Gastroesophageal sphincter (tissue), 4 donors: ENCODE measurements at regions not wholly inside any gene's neighbourhood (a gene's known extent, or its start where the extent isn't known, plus 50 kb on each side); places are given as distances from the start of the nearest gene placed in this dataset.

Experiments used
- ATAC-seq: fragments of 150-250 bp; one replicate; pipeline ENCODE4 v1.9.1; 2016; ENCODE audit warnings: mild to moderate bottlenecking, moderate library complexity
- H3K27ac ChIP-seq, 4 donors: fragments of 200-600 bp; sonication (generic) in 3 of 4; 1 replicate in 3 of 4; 2 replicates in 1 of 4; pipeline ENCODE4 v1.5.1; 2016 to 2019
- H3K27me3 ChIP-seq: fragments of 200-600 bp; sonication (generic); one replicate; pipeline ENCODE4 v1.5.1; 2019
- H3K36me3 ChIP-seq, 2 donors: fragments of 200-600 bp; sonication (generic); one replicate each; pipeline ENCODE4 v1.5.1; 2019; ENCODE audit warnings: control low read depth in 1 of 2
- H3K4me1 ChIP-seq, 3 donors: fragments of 200-600 bp; sonication (generic); 1 replicate in 2 of 3; 2 replicates in 1 of 3; pipeline ENCODE4 v1.5.1; 2016 to 2019; ENCODE audit warnings: control low read depth in 2 of 3
- H3K4me3 ChIP-seq, 2 donors: fragments of 200-600 bp; sonication (generic); one replicate each; pipeline ENCODE4 v1.5.1; 2019; ENCODE audit warnings: mild to moderate bottlenecking in 1 of 2, moderate library complexity in 1 of 2
- H3K9me3 ChIP-seq, 3 donors: fragments of 200-600 bp; sonication (generic); one replicate each; pipeline ENCODE4 v1.5.1; 2017 to 2019; ENCODE audit warnings: control low read depth in 2 of 3
- EP300 ChIP-seq: sonication (generic); formaldehyde crosslinking; IDR thresholded peaks from one replicate; pipeline ENCODE4 v1.6.1; 2017; ENCODE audit warnings: antibody characterized with exemption, mild to moderate bottlenecking
- POLR2A ChIP-seq, 2 donors: fragments of 450-650 bp; IDR thresholded peaks; one replicate each; pipeline ENCODE4 v1.6.1; 2017; ENCODE audit warnings: antibody characterized with exemption in 2 of 2, mild to moderate bottlenecking in 2 of 2, moderate library complexity in 1 of 2
- POLR2AphosphoS5 ChIP-seq: sonication (generic); formaldehyde crosslinking; IDR thresholded peaks from one replicate; pipeline ENCODE4 v1.6.1; 2017; ENCODE audit warnings: antibody characterized with exemption
- WGBS, 2 donors: methylation state at CpG; one replicate each; pipeline ENCODE4 v1.1.5; 2018; ENCODE audit warnings: low coverage in 1 of 2; 5-methylcytosine and 5-hydroxymethylcytosine counted together
- TF ChIP-seq, protein P1 (sequence below), 4 experiments: fragments of 200-600 bp in 2 of 4; fragments of 450-650 bp in 2 of 4; sonication (generic) in 1 of 4; IDR thresholded peaks; one replicate each; pipeline ENCODE4 v1.5.1; 2017 to 2019; ENCODE audit warnings: antibody characterized with exemption in 4 of 4, mild to moderate bottlenecking in 2 of 4, moderate library complexity in 2 of 4

DNA sequence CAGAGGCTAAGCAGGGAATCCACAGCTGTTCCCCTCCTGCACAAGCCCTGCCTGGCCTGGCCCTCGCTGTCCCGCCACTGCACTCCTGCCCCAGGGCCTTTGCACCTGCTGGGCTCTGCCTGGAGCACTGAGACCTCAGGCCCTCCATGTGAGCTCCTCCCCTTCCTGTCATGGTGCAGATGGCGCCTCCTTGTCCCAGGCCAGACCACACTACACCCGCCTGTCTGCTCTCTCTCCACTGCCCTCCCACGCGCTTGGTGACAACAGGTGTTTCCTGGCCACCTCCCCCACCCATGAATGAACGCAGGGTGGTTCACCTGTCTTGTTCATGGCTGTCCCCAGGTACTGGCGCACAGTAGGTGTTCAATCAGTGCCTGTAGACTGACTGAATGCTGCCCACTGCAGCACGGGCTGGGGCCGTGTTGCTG lies 82.9 kb downstream of the NCOR2 start:
- Histone ChIP-seq H3K4me1 (peaks cover 0 to 72% (median 33%) of the 10 kb centered on the region in 3 donors), H3K9me3 (no peaks in the 10 kb centered on the region), H3K36me3 (peaks cover 0 to 63% of the 10 kb centered on the region in 2 donors), H3K27me3 (no peaks in the 10 kb centered on the region), H3K27ac (no peak overlapping the region), H3K4me3 (no peak overlapping the region)
- 78 to 92% methylated on average over 5 to 8 of the region's 10 CpGs for WGBS, 2 donors
- TF ChIP-seq EP300 = no peak
- no peak for TF ChIP-seq POLR2AphosphoS5
- TF ChIP-seq, protein P1, sequence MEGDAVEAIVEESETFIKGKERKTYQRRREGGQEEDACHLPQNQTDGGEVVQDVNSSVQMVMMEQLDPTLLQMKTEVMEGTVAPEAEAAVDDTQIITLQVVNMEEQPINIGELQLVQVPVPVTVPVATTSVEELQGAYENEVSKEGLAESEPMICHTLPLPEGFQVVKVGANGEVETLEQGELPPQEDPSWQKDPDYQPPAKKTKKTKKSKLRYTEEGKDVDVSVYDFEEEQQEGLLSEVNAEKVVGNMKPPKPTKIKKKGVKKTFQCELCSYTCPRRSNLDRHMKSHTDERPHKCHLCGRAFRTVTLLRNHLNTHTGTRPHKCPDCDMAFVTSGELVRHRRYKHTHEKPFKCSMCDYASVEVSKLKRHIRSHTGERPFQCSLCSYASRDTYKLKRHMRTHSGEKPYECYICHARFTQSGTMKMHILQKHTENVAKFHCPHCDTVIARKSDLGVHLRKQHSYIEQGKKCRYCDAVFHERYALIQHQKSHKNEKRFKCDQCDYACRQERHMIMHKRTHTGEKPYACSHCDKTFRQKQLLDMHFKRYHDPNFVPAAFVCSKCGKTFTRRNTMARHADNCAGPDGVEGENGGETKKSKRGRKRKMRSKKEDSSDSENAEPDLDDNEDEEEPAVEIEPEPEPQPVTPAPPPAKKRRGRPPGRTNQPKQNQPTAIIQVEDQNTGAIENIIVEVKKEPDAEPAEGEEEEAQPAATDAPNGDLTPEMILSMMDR (IDR thresholded peaks at IDR 0.05) = no peak
- no peak for TF ChIP-seq POLR2A (IDR thresholded peaks at IDR 0.05)
- no peak for ATAC-seq

DNA sequence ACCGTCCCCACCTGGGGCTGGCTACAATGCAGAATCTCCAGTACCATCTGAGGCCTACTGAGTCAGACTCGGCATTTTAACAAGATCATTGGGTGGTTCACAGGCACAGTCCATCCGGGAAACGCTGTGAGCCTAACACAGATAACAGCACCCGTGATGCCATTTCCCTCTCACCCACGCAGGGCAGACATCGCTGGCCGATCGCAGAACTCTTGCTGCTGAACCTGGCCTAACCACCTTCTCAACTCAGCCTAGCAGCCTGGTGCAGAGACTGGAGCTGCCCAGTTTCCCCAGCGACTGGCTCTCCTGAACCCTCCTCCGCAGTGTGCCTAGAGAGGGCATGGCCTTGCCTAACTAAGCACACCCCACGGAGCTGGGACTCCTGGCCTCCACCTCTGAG lies 83.3 kb downstream of the NCOR2 start:
- no peaks in the 10 kb centered on the region for H3K9me3 ChIP-seq
- no peak for ATAC-seq
- H3K27ac ChIP-seq = no peak overlapping the region
- H3K27me3 ChIP-seq = no peaks in the 10 kb centered on the region
- peaks cover 0 to 72% (median 33%) of the 10 kb centered on the region in 3 donors for H3K4me1 ChIP-seq
- TF ChIP-seq EP300 (no peak), POLR2AphosphoS5 (no peak), POLR2A (IDR thresholded peaks at IDR 0.05) (no peak)
- TF ChIP-seq, protein P1 (IDR thresholded peaks at IDR 0.05) = no peak
- 0 to 77% methylated on average over 1 to 9 of the region's 12 CpGs for WGBS, 2 donors
- peaks cover 0 to 60% of the 10 kb centered on the region in 2 donors for H3K36me3 ChIP-seq
- no peak overlapping the region for H3K4me3 ChIP-seq

DNA sequence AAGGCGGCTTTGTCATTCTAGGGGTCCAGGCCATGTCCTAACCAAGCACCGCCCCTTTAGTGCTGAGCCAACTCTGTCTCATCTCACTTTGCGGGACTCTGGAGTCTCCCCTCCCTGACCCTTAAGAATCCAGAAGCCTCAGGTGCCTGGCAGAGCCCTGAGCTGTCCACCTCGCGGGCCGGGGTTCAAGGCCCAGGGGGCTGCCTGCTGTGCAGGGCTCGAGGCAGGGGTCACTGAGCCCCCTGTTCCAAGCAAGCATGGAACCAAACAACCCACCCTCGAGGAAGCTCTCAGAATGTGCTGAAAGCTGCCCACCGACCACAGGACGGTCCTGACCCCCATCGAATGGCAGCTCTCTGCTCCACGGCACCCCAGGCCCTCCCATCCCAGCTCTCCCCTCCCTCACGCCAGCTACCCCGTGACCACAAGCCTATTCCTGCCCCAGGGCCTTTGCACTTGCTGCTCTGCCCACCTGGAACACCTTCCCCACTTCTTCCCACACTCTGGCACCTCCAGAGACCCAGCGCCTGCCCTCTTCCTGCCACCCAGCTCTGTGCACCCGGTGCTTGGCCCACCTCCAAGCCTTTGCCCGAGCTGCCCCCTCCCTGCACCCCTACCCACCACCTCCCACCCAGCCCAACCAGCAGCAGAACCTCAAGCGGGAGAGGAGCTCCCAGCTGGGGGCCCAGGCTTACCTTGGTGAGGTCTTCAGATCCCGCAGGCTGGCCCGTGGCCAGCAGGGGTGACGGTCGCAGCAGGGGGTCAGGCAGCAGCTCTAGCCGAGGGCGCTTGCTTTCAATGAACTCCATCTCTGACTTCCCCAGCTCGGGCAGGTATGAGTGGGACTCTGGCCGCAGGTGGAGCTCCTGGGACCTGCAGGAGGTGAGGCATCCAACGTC lies 84.3 kb downstream of the NCOR2 start:
- Histone ChIP-seq H3K4me1 (peaks cover 0 to 72% (median 25%) of the 10 kb centered on the region in 3 donors), H3K4me3 (no peak overlapping the region), H3K36me3 (peaks cover 0 to 60% of the 10 kb centered on the region in 2 donors), H3K27me3 (no peaks in the 10 kb centered on the region), H3K27ac (peak overlapping the region in 1 of 4 donors; percentile 67), H3K9me3 (no peaks in the 10 kb centered on the region)
- 91% methylated on average over 9 of the region's 27 CpGs; no CpG with 5 or more reads in 1 of the 2 donors for WGBS, 2 donors
- no peak for ATAC-seq
- TF ChIP-seq POLR2AphosphoS5 = no peak
- no peak for TF ChIP-seq EP300
- no peak for TF ChIP-seq POLR2A (IDR thresholded peaks at IDR 0.05)

DNA sequence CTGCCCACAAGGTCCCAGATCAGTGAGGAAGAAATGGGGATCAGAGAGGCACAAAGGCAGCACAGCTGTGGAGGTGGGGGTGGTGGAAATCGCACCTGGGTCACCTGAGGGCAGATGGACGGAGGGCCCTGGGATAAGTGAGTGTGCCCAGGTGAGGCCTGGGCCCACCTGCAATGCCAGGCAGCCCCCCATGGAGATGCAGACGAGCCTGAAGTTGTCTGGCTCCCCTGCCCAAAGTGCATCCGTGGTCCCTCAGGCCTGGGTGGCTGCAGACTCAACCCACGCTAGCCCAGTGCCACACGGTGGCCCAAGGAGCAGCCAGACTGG lies 84.9 kb downstream of the NCOR2 start:
- 83% methylated on average over 2 of the region's 6 CpGs; no CpG with 5 or more reads in 1 of the 2 donors for WGBS, 2 donors
- Histone ChIP-seq H3K4me1 (peaks cover 0 to 72% (median 23%) of the 10 kb centered on the region in 3 donors), H3K27me3 (no peaks in the 10 kb centered on the region), H3K9me3 (no peaks in the 10 kb centered on the region), H3K27ac (peak overlapping the region in 1 of 4 donors; percentile 67), H3K4me3 (no peak overlapping the region), H3K36me3 (peaks cover 0 to 65% of the 10 kb centered on the region in 2 donors)
- TF ChIP-seq EP300 = no peak
- TF ChIP-seq POLR2AphosphoS5 = no peak
- no peak for TF ChIP-seq POLR2A (IDR thresholded peaks at IDR 0.05)
- TF ChIP-seq, protein P1 (IDR thresholded peaks at IDR 0.05) = no peak
- ATAC-seq = no peak

DNA sequence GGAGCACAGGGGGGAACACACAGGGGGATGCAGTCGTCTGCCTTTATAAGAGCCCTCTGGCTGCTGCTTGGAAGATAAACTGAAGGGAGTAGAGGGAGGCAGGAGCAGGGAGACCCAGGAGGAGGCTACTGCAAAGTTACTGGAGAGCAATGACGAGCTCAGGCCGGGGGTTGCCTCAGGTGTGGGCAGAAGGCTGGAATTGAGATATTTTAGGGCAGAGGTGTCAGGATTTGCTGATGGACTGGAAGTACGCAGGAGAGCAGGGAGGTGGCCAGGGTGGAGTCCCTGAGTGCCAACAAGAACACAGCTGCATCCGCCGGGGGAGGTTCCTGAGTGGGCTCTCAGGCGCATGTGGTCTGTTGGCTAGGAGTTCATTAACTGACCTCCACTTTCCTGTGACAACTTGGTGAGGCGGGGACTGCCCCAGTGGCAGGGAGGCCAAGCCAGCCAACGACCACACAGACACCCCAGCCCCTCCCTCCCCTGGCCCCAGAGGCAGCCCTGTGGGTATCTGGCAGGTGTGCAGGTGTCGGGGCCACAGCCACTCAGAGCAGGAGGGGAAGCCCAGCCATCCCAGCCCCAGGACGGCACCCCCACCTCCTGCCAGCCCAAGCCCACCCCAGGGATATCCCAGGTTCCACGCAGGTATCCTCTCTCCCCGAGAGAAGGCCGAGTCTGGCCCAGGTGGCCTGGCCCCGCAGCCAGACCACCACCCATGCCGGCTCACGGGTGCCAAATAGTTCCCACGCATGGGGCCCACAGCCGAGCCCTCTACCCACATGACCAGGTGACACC lies 85.4 kb downstream of the NCOR2 start:
- no peaks in the 10 kb centered on the region for H3K27me3 ChIP-seq
- H3K9me3 ChIP-seq = no peaks in the 10 kb centered on the region
- no peak overlapping the region for H3K4me3 ChIP-seq
- H3K36me3 ChIP-seq = peaks cover 0 to 70% of the 10 kb centered on the region in 2 donors
- TF ChIP-seq, protein P1 (IDR thresholded peaks at IDR 0.05) = no peak
- TF ChIP-seq POLR2AphosphoS5 = no peak
- no peak for TF ChIP-seq POLR2A (IDR thresholded peaks at IDR 0.05)
- no peak for TF ChIP-seq EP300
- H3K4me1 ChIP-seq = peaks cover 0 to 72% (median 20%) of the 10 kb centered on the region in 3 donors
- H3K27ac ChIP-seq = peak overlapping the region in 2 of 4 donors; percentile 67 to 73
- no peak for ATAC-seq
- WGBS, 2 donors = 97% methylated on average over 7 of the region's 19 CpGs; no CpG with 5 or more reads in 1 of the 2 donors
